EH (cell line): ENCODE measurements at regions not wholly inside any gene's neighbourhood (a gene's known extent, or its start where the extent isn't known, plus 50 kb on each side); places are given as distances from the start of the nearest gene placed in this dataset.
A peak's percentile ranks its signal among the peaks of the same experiment; 100 is the strongest.

ENCODE experiments used
- DNase-seq: peaks from one replicate; pipeline ENCODE4 v3.0.0-alpha.2; 2015; ENCODE audit warnings: low read depth

DNA sequence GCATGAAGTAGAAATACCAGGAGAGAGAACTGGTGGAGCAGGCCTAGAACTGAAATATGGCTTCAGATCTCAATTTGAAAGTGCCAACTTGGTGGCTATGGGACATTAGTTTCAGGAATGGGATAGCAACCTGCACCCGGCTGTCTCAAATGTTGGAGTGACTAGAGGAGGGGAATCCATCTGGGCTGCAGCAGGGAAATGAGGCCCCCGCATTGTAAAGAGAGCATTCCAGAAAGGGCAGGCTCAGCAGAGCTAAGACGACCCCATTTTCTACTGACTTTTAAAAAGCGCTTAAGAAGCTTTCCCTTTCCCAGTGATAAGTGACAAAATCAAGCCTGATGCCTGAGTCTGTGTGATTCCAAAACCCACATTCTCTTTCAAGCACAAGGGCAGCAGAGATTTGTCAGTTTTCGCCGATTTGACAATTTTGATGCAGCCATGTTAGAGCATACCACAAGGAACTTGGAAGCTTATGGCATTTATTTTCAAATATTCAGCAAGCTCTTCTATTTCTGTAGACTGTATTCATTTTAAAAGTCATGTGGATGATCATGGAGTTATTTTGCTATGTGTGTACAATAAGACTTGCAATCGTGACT lies 119.8 kb upstream of the ARHGAP28 start:
- no peak for DNase-seq

DNA sequence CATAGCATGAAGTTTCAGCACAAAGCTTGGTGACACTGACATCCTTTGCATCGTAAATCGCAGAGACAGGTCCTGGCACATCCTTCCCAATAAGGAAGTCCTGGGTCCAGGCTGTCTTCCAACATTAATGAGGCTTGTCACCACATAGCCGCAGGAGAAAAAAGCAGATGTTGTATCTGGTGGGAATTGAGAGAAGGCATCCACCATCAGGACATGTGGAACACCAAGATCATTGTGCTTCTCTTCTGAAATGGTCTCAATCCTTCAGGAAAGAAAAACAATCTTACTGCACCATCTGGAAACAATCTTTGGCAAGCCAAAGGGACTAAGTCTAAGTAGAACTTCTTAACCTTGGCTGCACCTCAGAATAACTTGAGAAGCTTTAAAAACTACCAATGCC lies 119.0 kb upstream of the ARHGAP28 start:
- peak; percentile 79 for DNase-seq

DNA sequence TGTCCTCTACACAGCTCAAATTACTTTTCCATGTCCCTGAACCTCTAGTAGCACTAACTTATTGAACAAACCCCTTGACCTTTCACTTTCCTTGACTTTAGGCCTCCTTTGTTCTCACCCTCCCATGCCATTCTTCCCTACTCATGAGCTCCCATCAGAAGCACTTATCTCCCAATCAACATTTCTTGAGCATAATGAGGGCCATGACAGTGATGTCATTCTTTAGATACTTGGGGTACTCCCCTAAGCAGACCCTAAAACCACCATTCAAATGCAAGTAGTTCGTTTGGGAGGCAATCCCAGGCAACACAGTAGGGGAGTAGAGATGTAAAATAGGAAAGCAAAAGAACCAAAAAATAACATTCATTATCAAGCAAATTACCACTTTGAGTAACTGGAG lies 115.9 kb upstream of the ARHGAP28 start:
- DNase-seq: no peak

- peak; percentile 44 for DNase-seq
Measured at GRCh38 chr18:6614952-6615351, 114.6 kb upstream of the ARHGAP28 start.

DNA sequence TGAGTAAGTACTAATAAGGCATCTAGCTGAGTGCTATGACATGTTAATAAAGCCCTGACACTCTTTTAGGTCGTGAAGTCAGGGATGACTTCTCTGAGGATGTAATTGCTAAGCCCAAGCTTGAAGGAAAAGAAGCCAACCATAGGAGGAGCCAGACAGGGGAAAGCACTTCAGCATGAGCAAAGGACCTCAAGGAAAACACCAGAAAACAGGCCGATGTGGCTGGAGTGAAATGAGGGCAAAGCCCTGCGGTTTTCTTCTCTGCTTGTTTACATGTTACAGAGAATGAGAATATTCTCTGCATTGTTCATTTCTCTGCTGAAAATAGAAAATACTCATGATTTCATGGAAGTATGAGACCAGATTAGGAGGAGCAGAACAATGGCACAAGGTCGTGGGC lies 112.5 kb upstream of the ARHGAP28 start:
- peak; percentile 43 for DNase-seq

DNA sequence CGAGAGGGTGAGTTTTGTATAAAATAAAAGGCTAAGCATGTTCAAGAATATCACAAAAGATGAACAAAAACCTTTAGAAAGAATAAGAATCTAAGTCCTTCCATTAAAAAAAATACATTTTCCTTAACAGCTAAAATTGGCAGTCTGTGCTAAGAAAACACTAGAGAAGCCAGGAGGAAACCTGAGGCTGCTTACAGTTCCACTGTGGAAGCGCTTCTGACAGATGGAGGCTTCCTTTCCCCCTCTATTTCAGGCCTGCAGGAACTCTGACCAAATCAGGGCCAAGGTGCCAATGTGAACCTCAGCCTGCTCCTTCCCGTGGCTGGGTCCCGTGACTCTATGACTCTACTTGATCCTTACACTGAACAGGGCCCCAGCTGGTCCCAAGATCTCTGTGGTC lies 108.1 kb upstream of the ARHGAP28 start:
- no peak for DNase-seq

- DNase-seq: no peak
Measured at GRCh38 chr18:6623278-6623677, 106.2 kb upstream of the ARHGAP28 start.

GRCh38 chr18:6624271-6624660 lies 105.2 kb upstream of the ARHGAP28 start:
- DNase-seq: peak; percentile 75

- DNase-seq: peak; percentile 70
Measured at GRCh38 chr18:6624661-6625311, 104.7 kb upstream of the ARHGAP28 start.

GRCh38 chr18:6625481-6625880 lies 104.0 kb upstream of the ARHGAP28 start:
- no peak for DNase-seq

DNA sequence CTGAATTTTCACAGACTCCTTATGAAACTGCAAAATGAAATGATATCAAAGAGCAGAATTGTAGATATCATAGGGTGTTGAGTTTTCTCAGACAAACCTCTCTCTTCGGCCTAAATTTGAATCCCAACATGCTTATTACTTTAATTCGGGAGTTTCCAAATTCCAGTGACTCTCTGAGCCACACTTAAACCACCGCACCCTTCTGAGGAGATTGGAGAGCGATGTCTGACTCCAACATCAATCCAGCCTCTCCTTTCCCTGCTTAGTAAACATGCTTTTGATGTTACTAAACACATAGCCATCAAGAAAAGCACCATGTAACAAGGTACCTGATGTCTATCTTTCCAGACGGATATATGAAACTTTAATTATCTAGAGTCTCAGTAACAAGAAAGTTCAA lies 103.1 kb upstream of the ARHGAP28 start:
- no peak for DNase-seq

- DNase-seq: peak; percentile 66
Measured at GRCh38 chr18:6627645-6628044, 101.9 kb upstream of the ARHGAP28 start.

DNA sequence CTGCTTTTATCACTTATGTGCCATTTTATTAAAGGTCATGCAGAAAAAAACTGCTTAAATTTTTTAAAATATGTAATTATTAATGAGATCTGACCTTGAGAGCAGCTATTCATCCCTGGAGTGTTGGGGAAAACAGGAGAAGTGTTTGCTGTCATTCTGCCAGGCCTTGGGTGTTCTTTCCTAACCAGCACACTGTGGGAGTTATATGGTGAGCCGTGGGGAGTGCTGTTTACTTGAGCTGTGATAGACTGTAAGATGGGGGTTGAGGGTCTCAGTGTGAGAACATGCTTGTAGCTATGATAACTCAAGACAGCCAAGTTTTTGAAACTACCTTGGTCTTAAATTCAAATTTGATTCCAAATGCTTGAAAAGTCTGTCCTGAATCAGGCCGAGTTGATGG lies 101.3 kb upstream of the ARHGAP28 start:
- no peak for DNase-seq

DNA sequence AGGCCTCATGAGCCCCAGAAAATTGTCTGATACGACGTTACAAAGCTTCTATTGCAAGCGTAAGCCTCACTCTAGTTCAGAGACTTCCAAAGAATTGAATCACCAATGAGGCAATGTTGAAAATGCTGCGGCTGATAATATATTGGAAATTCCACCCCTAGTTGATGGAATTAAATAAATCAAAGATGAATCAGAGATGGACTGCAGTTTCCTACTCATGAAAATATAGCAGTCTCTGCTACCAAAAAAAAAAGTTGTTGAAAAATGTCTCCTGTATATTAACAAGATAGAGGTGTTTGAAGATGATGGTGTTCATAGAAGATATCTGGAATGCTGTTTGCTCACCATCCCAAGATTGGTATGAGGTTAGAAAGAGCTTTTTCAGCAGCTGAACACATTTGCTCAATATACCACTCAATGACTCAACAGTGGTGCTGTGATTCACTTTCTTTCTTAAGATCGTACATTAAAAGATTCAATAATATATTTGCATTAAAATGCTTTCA lies 99.8 kb upstream of the ARHGAP28 start:
- peak; percentile 62 for DNase-seq

DNA sequence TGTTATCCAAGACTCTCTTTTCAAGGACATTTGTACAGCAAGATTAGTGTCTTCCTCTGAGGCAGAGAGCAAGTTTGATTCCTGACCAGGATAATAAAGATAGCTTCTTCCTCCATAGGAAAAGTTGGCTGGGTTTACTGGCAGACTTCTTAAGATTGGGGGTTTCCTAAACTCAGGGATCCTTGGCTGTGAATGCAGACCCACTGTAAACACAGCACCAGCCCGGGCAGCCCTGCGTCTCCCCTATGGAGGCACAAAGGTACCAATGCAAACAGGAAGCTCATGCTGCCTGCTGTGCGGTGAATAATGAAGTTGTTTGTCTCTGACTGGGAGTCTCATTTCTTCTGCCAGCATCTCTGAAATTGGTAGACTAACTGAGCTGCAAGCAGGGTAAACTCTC lies 96.2 kb upstream of the ARHGAP28 start:
- no peak for DNase-seq

DNA sequence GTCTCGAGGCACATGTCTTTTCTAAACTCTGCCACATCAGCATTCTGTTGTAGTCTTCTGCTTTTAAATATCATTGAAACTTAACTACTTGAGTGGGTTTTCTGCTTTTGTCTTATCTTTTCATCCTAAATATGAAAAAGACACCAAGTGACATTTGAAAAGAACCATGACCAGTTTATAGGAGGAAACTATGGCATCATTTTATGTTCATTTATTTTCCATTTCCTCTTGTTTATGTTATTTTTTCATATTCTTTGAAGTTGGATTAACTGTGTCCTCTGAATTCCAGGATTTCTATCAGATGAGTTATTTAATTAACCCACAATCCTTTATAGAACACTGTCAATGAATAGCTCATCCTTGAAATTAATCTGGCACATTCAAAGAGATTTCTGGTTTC lies 93.4 kb upstream of the ARHGAP28 start:
- no peak for DNase-seq

DNA sequence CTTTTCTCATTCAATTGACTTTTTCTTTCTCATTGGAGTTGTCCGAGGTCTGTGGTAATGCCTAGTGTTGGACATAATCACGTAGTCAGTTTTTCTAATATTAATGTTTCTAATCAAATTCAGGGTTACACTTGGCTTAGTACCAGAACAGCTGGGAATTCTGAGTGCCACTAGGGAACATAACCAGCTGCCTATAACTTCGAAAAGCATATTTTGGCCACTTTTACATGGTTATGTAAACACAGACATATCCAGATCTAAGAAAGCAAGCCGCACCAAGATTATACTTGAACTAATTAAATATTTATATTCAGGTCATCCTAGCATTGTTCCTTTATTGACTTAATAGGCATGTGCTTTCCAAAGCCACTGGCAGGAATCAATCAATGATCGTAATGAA lies 91.1 kb upstream of the ARHGAP28 start:
- no peak for DNase-seq

- DNase-seq: no peak
Measured at GRCh38 chr18:6639305-6639704, 90.2 kb upstream of the ARHGAP28 start.

GRCh38 chr18:6644836-6645627 lies 84.5 kb upstream of the ARHGAP28 start:
- no peak for DNase-seq

GRCh38 chr18:6646801-6647200 lies 82.7 kb upstream of the ARHGAP28 start:
- DNase-seq: no peak

- peak; percentile 18 for DNase-seq
Measured at GRCh38 chr18:6648581-6648980, 80.9 kb upstream of the ARHGAP28 start.

DNA sequence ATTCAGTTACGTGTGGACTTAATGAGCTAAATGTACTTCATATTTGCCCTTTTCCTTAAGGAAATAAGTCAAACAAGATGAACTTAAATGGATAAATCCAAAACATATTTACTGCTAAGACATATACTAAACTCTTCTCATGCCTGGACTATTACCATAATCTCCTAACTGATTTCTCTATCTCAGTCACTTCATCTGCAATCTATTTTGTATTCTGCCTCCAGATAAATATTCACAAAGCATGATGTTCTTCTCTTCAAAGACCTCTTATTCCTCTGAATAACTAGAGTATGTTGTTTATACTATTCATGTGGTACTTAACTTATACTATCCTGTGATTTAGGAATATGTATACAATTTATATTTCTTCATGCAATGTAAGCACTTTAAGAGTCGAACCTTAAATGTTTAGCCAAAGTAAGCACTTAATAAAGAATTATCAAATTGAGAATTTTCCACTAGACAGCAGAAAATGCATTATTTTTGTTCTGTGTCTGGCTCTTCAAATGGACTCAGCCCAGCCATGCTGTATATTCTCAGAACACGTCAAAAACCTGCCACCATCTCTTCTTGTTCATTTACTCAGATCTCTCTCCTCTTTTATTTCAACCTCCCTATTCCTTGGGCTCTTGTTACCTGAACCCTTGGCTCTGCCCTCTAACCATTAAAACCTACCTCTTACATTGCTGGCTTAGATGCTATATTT lies 79.9 kb upstream of the ARHGAP28 start:
- no peak for DNase-seq

- DNase-seq: no peak
Measured at GRCh38 chr18:6650127-6650507, 79.4 kb upstream of the ARHGAP28 start.
